Bronchial epithelial cell (primary cell): ENCODE measurements at regions not wholly inside any gene's neighbourhood (a gene's known extent, or its start where the extent isn't known, plus 50 kb on each side); places are given as distances from the start of the nearest gene placed in this dataset.
A peak's percentile ranks its signal among the peaks of the same experiment; 100 is the strongest.
"Not testable (repeated sequence)": the region's sequence is repeated elsewhere in the genome, so short reads cannot be mapped to it uniquely, and the experiment has no call there.

Source experiments
- DNase-seq: peaks from one replicate; pipeline ENCODE4 v3.0.0-alpha.2; 2010; ENCODE audit warnings: low read depth
- FAIRE-seq: peaks from 2 replicates; lab custom pipeline; 2011; peaks lifted over from hg19 to GRCh38; lab: Jason Lieb, UNC
- H3K27me3 ChIP-seq: 2 replicates; pipeline ENCODE4 v1.5.1; 2011; ENCODE audit warnings: low read length; ENCODE audit not compliant: control insufficient read depth, insufficient read depth
- H3K36me3 ChIP-seq: 2 replicates; pipeline ENCODE4 v1.5.1; 2011; ENCODE audit warnings: low read length; ENCODE audit not compliant: control insufficient read depth, insufficient read depth
- H3K4me3 ChIP-seq: 2 replicates; pipeline ENCODE4 v1.5.1; 2011; ENCODE audit warnings: mild to moderate bottlenecking, low read depth, low read length, control low read depth
- CTCF ChIP-seq: IDR thresholded peaks from 2 replicates; pipeline ENCODE4 v1.5.1; 2011; ENCODE audit warnings: mild to moderate bottlenecking, moderate library complexity, low read length, control low read depth, inconsistent platforms; ENCODE audit not compliant: insufficient read depth, severe bottlenecking

- DNase-seq (no peak), FAIRE-seq (no peak)
- no peaks in the 10 kb centered on the region for H3K27me3 ChIP-seq
- H3K4me3 ChIP-seq: no peak overlapping the region
- H3K36me3 ChIP-seq: no peaks in the 10 kb centered on the region
- TF ChIP-seq CTCF: no peak
These were observed 785.2 kb downstream of the KCNA4 start for GRCh38 chr11:29231586-29231985.

DNA sequence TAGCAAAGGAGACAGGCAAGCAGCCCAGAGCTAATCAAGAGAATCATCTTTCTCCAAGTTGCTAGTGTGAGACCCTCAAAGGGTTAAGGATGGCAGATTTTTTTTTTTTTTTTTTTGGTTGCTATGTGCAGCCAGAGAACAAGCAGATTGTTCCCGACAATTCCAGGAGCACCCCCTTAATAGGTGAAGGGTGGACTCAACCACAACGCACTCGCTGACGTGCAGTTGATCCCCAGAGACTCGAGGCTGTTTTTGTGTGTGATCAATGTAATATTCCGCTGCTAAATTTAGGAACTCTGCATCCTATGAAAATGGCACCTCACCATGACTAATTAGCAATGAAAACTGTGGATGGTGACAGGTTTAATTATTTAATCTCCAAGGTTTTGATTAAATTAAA, 789.0 kb downstream of the KCNA4 start:
- FAIRE-seq (no peak), DNase-seq (no peak)
- no peak overlapping the region for H3K4me3 ChIP-seq
- no peaks in the 10 kb centered on the region for H3K27me3 ChIP-seq
- TF ChIP-seq CTCF: no peak
- no peaks in the 10 kb centered on the region for H3K36me3 ChIP-seq

GRCh38 chr11:29224739-29225384, 792.0 kb downstream of the KCNA4 start:
- FAIRE-seq: no peak
- Histone ChIP-seq H3K27me3 (no peaks in the 10 kb centered on the region), H3K4me3 (no peak overlapping the region), H3K36me3 (no peaks in the 10 kb centered on the region)
- TF ChIP-seq CTCF: no peak
- DNase-seq: no peak

DNA sequence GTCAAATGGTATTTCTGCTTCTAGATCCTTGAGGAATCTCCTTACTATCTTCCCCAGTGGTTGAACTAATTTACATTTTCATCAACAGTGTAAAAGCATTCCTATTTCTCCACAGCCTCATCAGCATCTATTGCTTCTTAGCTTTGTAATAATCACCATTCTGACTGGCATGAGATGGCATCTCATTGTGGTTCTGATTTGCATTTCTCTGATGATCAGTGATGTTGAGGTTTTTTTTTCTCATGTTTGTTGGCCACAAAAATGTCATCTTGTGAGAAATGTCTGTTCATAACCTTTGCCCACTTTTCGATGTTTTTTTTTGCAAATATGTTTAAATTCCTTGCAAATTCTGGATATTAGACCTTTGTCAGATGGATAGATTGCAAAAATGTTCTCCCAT, 797.3 kb downstream of the KCNA4 start:
- FAIRE-seq, DNase-seq: not testable (repeated sequence)

GRCh38 chr11:29217901-29218300, 798.9 kb downstream of the KCNA4 start:
- FAIRE-seq (no peak), DNase-seq (no peak)
- H3K36me3 ChIP-seq: no peaks in the 10 kb centered on the region
- H3K4me3 ChIP-seq: no peak overlapping the region
- no peaks in the 10 kb centered on the region for H3K27me3 ChIP-seq
- no peak for TF ChIP-seq CTCF

More for the DNA sequence above, 797.3 kb downstream of the KCNA4 start:
- not testable (repeated sequence) for H3K4me3 ChIP-seq, H3K27me3 ChIP-seq, H3K36me3 ChIP-seq

DNA sequence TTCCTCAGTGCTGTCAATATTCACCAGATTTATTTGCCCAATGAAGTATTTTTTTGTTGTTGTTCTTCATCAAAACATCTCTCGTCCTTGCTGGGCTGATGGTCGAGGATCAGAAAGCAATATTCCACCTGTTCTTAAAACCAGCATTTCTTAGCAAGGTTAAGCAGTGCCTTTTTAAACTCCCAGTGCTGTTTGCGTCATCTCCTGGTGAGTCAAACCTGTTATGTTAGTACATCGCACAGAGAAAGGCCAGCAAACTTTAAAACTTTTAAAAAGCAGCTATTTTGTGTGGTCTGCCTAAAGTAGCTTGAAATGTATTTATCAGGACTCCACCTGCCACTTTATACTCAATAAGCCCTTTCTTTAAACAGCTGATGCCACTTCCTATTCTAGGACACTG, 802.0 kb downstream of the KCNA4 start:
- no peaks in the 10 kb centered on the region for H3K27me3 ChIP-seq
- DNase-seq (peak; percentile 57), FAIRE-seq (no peak)
- H3K36me3 ChIP-seq: no peaks in the 10 kb centered on the region
- no peak overlapping the region for H3K4me3 ChIP-seq
- TF ChIP-seq CTCF: no peak
